ENCODE measurements at regions not wholly inside any gene's neighbourhood (a gene's known extent, or its start where the extent isn't known, plus 50 kb on each side); places are given as distances from the start of the nearest gene placed in this dataset.
A peak's percentile ranks its signal among the peaks of the same experiment; 100 is the strongest.

- no peak overlapping the region for H3K4me3 Mint-ChIP-seq
- DNase-seq: no peak
- H3K9me3 Mint-ChIP-seq: no peaks in the 10 kb centered on the region
- no peak overlapping the region for H3K27ac Mint-ChIP-seq
- H3K27me3 Mint-ChIP-seq (ENCODE audit: low read depth): peaks cover 8% of the 10 kb centered on the region
- no peak for ATAC-seq (replicated peaks in 1 of 2)
- H3K4me1 Mint-ChIP-seq (ENCODE audit: low read depth): no peaks in the 10 kb centered on the region
- no peaks in the 10 kb centered on the region for H3K36me3 Mint-ChIP-seq (ENCODE audit: insufficient read depth in 2 of 2)
These were observed 174.3 kb downstream of the FOXL1 start for GRCh38 chr16:86752582-86753175.

- Mint-ChIP-seq H3K9me3 (no peaks in the 10 kb centered on the region), H3K4me1 (ENCODE audit: low read depth) (no peaks in the 10 kb centered on the region)
These were observed 175.1 kb downstream of the FOXL1 start for GRCh38 chr16:86753399-86753798.

GRCh38 chr16:86755571-86756006 lies 177.2 kb downstream of the FOXL1 start:
- DNase-seq: no peak
- Mint-ChIP-seq H3K36me3 (ENCODE audit: insufficient read depth in 2 of 2) (no peaks in the 10 kb centered on the region), H3K4me3 (no peak overlapping the region), H3K4me1 (ENCODE audit: low read depth) (no peaks in the 10 kb centered on the region), H3K9me3 (no peaks in the 10 kb centered on the region), H3K27me3 (ENCODE audit: low read depth) (peaks cover 27% of the 10 kb centered on the region), H3K27ac (no peak overlapping the region)
- ATAC-seq (replicated peaks in 1 of 2): no peak

More at GRCh38 chr16:86753399-86753798, 175.1 kb downstream of the FOXL1 start:
- Mint-ChIP-seq H3K27ac (no peak overlapping the region), H3K27me3 (ENCODE audit: low read depth) (peaks cover 8% of the 10 kb centered on the region), H3K4me3 (no peak overlapping the region), H3K36me3 (ENCODE audit: insufficient read depth in 2 of 2) (no peaks in the 10 kb centered on the region)
- no peak for DNase-seq
- no peak for ATAC-seq (replicated peaks in 1 of 2)

DNA sequence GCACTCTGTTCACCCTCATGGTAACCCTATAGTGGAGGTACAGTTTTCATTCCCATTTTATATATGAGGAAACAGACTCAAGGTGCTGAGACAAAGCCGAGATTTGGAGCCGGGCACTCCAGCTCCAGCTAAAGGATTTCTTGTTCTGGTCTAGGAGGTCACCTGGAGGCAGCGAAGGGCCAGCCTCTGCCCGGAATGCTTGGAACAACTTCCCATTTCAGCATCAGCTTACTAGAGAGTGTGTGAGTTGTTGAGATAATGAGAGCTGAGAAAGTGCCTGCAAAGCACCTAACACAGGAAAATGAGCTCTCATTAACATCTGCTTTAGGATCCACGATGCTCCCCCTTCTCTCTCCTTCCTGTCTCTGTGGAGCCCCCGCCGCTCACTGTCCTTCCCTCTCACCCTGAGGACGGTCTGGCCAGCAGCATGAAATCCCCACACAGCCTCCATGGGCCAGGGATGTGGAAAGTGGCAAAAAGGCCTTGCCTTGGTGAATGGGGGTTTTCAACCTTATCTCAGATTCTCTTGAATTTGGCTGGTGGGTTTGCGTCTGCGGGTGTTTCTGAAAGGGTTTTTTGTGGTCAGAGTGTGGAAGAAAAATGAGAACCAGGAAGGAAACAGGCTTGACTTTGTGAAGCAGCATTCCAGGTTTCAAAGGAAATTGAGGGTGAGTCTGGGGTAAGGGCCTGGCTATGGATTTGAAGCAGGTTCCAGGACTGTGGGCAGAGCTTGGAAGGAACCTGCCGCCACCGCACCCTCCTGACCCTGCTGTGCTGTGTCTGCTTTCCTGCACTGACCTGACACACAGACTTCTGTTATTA lies 178.7 kb downstream of the FOXL1 start:
- Mint-ChIP-seq H3K4me1 (ENCODE audit: low read depth) (no peaks in the 10 kb centered on the region), H3K27ac (no peak overlapping the region), H3K27me3 (ENCODE audit: low read depth) (peaks cover 39% of the 10 kb centered on the region), H3K4me3 (no peak overlapping the region), H3K9me3 (no peaks in the 10 kb centered on the region), H3K36me3 (ENCODE audit: insufficient read depth in 2 of 2) (no peaks in the 10 kb centered on the region)
- DNase-seq: no peak
- ATAC-seq (replicated peaks in 1 of 2): no peak

DNA sequence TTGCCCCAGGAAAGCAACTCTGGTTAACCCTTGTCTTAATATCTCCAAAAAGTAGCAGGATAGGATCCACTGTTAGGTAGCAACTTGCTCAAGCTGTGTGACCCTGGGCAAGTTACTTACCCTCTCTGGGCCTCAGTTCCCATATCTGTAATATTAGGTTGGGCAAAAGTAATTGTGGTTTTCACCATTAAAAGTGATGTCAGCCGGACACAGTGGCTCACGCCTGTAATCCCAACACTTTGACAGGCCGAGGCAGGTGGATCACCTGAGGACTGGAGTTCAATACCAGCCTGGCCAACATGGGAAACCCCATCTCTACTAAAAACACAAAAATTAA lies 179.3 kb downstream of the FOXL1 start:
- no peak for DNase-seq
- H3K27me3 Mint-ChIP-seq (ENCODE audit: low read depth): peaks cover 43% of the 10 kb centered on the region

DNA sequence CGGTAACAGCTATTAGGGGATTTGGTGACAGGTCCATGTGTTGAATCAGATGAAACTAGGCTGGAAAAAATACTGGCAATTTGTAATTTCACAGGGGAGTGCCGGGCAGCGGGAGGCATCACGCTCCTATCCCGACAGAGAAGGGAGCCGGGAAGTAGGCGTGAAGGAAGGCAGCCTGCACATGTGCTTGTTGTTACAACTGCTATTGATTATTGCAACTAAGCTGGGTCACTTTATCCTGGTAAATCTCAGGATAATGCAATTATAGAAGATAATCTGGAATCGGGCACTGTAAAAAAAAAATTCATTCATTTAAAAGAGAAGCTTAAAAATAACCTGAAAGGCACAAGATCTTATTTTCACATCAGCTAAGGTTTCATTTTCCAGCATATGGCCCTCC lies 180.6 kb downstream of the FOXL1 start:
- ATAC-seq (replicated peaks in 1 of 2) (no peak), DNase-seq (no peak)
- Mint-ChIP-seq H3K4me3 (no peak overlapping the region), H3K4me1 (ENCODE audit: low read depth) (no peaks in the 10 kb centered on the region), H3K27me3 (ENCODE audit: low read depth) (peaks cover 43% of the 10 kb centered on the region), H3K9me3 (no peaks in the 10 kb centered on the region), H3K27ac (no peak overlapping the region), H3K36me3 (ENCODE audit: insufficient read depth in 2 of 2) (no peaks in the 10 kb centered on the region)

More for the DNA sequence above, 179.3 kb downstream of the FOXL1 start:
- Mint-ChIP-seq H3K4me3 (no peak overlapping the region), H3K36me3 (ENCODE audit: insufficient read depth in 2 of 2) (no peaks in the 10 kb centered on the region), H3K27ac (no peak overlapping the region), H3K4me1 (ENCODE audit: low read depth) (no peaks in the 10 kb centered on the region), H3K9me3 (no peaks in the 10 kb centered on the region)
- ATAC-seq (replicated peaks in 1 of 2): no peak

GRCh38 chr16:86761111-86762031 lies 183.0 kb downstream of the FOXL1 start:
- H3K36me3 Mint-ChIP-seq (ENCODE audit: insufficient read depth in 2 of 2): no peaks in the 10 kb centered on the region

GRCh38 chr16:86762095-86762494 lies 183.7 kb downstream of the FOXL1 start:
- ATAC-seq (replicated peaks in 1 of 2) (no peak), DNase-seq (no peak)
- Mint-ChIP-seq H3K36me3 (ENCODE audit: insufficient read depth in 2 of 2) (no peaks in the 10 kb centered on the region), H3K4me3 (no peak overlapping the region), H3K27ac (no peak overlapping the region), H3K4me1 (ENCODE audit: low read depth) (no peaks in the 10 kb centered on the region), H3K9me3 (peaks cover 0 to 2% of the 10 kb centered on the region in 2 donors), H3K27me3 (ENCODE audit: low read depth) (peaks cover 51% of the 10 kb centered on the region)

More at GRCh38 chr16:86761111-86762031, 183.0 kb downstream of the FOXL1 start:
- Mint-ChIP-seq H3K4me3 (no peak overlapping the region), H3K27ac (no peak overlapping the region), H3K9me3 (peaks cover 0 to 2% of the 10 kb centered on the region in 2 donors), H3K27me3 (ENCODE audit: low read depth) (peaks cover 49% of the 10 kb centered on the region), H3K4me1 (ENCODE audit: low read depth) (no peaks in the 10 kb centered on the region)
- DNase-seq (peak; percentile 56 to 61), ATAC-seq (replicated peaks in 1 of 2) (peak in 1 of 2 donors; percentile 48)

DNA sequence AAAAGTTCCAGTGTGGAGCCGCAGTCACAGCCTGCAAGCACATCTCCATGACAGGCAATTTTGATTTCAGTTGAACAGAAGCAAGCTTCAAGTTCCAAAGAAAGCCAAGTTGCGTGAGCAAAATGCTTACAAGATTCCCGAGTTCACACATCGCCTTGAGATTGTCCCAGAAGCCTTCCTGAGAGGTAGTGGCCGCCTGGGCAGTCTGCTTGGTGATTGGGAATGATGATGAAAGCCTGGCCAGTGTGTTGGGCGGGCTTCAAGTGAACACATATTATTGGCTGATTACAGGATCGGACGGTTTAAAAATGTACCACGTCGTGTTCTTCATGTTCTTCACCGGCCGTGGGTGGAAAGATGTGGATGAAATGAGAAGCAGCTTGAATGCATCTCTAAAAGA lies 185.5 kb downstream of the FOXL1 start:
- peaks cover 0 to 2% of the 10 kb centered on the region in 2 donors for H3K9me3 Mint-ChIP-seq
- H3K36me3 Mint-ChIP-seq (ENCODE audit: insufficient read depth in 2 of 2): no peaks in the 10 kb centered on the region
- H3K27ac Mint-ChIP-seq: no peak overlapping the region
- H3K4me1 Mint-ChIP-seq (ENCODE audit: low read depth): no peaks in the 10 kb centered on the region
- no peak for DNase-seq
- no peak overlapping the region for H3K4me3 Mint-ChIP-seq
- ATAC-seq (replicated peaks in 1 of 2): no peak
- peaks cover 41% of the 10 kb centered on the region for H3K27me3 Mint-ChIP-seq (ENCODE audit: low read depth)

GRCh38 chr16:86764551-86764950 lies 186.2 kb downstream of the FOXL1 start:
- H3K27ac Mint-ChIP-seq: no peak overlapping the region
- peaks cover 34% of the 10 kb centered on the region for H3K27me3 Mint-ChIP-seq (ENCODE audit: low read depth)
- H3K4me3 Mint-ChIP-seq: no peak overlapping the region
- DNase-seq: no peak
- no peaks in the 10 kb centered on the region for H3K36me3 Mint-ChIP-seq (ENCODE audit: insufficient read depth in 2 of 2)
- no peaks in the 10 kb centered on the region for H3K4me1 Mint-ChIP-seq (ENCODE audit: low read depth)
- ATAC-seq (replicated peaks in 1 of 2): no peak
- peaks cover 0 to 2% of the 10 kb centered on the region in 2 donors for H3K9me3 Mint-ChIP-seq

DNA sequence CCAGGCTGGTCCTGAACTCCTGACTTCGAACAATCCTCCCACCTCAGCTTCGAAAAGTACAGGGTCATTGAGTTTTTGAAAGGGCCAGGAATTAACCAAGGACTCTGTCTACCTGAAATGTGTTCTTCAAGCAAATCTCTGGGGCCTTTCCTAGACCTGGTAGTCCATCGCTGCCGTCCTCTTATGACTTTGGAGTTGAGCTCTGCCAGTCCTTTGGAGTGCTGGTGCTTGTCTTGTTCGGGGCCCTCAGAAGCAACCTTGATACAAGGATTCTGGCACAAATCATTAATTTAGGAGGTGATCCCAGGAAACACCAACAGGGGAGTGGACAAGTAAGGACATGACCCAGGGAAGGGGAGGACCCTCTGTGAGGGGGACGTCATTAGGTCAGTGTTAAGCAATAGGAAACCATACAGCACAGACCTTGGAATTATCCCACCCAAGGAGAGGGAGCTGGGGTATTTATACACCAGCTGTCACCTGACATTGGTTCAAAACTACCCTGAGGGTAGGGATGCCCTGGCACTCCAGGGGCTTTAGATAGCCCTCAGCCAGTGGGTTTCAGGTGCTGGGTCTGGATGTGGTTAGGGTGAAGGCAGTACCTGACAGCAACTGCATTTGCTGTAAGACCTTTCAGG lies 187.2 kb downstream of the FOXL1 start:
- no peaks in the 10 kb centered on the region for H3K36me3 Mint-ChIP-seq (ENCODE audit: insufficient read depth in 2 of 2)
- H3K4me3 Mint-ChIP-seq: no peak overlapping the region

GRCh38 chr16:86766700-86767099 lies 188.4 kb downstream of the FOXL1 start:
- no peaks in the 10 kb centered on the region for H3K36me3 Mint-ChIP-seq (ENCODE audit: insufficient read depth in 2 of 2)
- ATAC-seq (replicated peaks in 1 of 2) (no peak), DNase-seq (no peak)
- peaks cover 0 to 2% of the 10 kb centered on the region in 2 donors for H3K9me3 Mint-ChIP-seq
- peaks cover 19% of the 10 kb centered on the region for H3K27me3 Mint-ChIP-seq (ENCODE audit: low read depth)
- no peak overlapping the region for H3K4me3 Mint-ChIP-seq
- H3K27ac Mint-ChIP-seq: no peak overlapping the region
- H3K4me1 Mint-ChIP-seq (ENCODE audit: low read depth): no peaks in the 10 kb centered on the region

More for the DNA sequence above, 187.2 kb downstream of the FOXL1 start:
- Mint-ChIP-seq H3K27ac (no peak overlapping the region), H3K9me3 (peaks cover 0 to 2% of the 10 kb centered on the region in 2 donors), H3K27me3 (ENCODE audit: low read depth) (peaks cover 27% of the 10 kb centered on the region), H3K4me1 (ENCODE audit: low read depth) (no peaks in the 10 kb centered on the region)
- ATAC-seq (replicated peaks in 1 of 2) (no peak), DNase-seq (no peak)

All from activated T-cell treated with anti-CD3 and anti-CD28 coated beads, Interleukin-2, amount 50 U/mL, for 72 hours (primary cell).